OCI-LY3 (cell line): ENCODE measurements at regions not wholly inside any gene's neighbourhood (a gene's known extent, or its start where the extent isn't known, plus 50 kb on each side); places are given as distances from the start of the nearest gene placed in this dataset.

Source experiments
- CTCF ChIP-seq: fragments of 200-600, 300-600 bp; sonication (generic); IDR thresholded peaks from 2 replicates; pipeline ENCODE4 v1.5.1; 2014; ENCODE audit warnings: antibody characterized with exemption, low read length, low read depth
- EZH2phosphoT487 ChIP-seq: fragments of 200-600 bp; shearing (Covaris generic); IDR thresholded peaks from 2 replicates; pipeline ENCODE4 v1.6.1; 2018; ENCODE audit warnings: antibody characterized with exemption, mixed run types, low read depth

- TF ChIP-seq CTCF: no peak
- no peak for TF ChIP-seq EZH2phosphoT487
Measured at GRCh38 chr12:113693693-113694092, 222.0 kb upstream of the LHX5 start.
